ENCODE measurements at regions not wholly inside any gene's neighbourhood (a gene's known extent, or its start where the extent isn't known, plus 50 kb on each side); places are given as distances from the start of the nearest gene placed in this dataset.

DNA sequence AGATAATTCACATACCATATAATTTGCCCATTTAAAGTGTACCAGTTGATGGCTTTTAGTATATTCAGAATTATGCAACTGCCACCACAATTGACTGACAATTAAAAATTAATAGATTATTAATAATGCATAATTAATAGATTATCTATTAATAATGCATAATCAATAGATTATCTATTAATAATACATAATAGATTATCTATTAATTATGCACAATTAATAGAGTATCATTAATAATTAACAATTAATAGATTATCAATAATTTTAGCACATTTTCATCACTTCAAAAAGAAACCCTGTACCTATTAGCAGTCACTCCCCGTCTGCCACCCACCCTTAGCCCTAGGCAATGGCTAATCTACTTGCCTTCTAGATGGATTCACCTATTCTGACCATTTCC lies 108.6 kb upstream of the NR3C2 start:
- TF ChIP-seq, protein P1, sequence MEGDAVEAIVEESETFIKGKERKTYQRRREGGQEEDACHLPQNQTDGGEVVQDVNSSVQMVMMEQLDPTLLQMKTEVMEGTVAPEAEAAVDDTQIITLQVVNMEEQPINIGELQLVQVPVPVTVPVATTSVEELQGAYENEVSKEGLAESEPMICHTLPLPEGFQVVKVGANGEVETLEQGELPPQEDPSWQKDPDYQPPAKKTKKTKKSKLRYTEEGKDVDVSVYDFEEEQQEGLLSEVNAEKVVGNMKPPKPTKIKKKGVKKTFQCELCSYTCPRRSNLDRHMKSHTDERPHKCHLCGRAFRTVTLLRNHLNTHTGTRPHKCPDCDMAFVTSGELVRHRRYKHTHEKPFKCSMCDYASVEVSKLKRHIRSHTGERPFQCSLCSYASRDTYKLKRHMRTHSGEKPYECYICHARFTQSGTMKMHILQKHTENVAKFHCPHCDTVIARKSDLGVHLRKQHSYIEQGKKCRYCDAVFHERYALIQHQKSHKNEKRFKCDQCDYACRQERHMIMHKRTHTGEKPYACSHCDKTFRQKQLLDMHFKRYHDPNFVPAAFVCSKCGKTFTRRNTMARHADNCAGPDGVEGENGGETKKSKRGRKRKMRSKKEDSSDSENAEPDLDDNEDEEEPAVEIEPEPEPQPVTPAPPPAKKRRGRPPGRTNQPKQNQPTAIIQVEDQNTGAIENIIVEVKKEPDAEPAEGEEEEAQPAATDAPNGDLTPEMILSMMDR (conservative IDR thresholded peaks at IDR 0.05; ENCODE audit: low read depth, low read length), result no peak
- TF ChIP-seq EZH2 (IDR thresholded peaks at IDR 0.05; ENCODE audit: low read length, unreplicated experiment) (no peak), EZH2phosphoT487 (IDR thresholded peaks at IDR 0.05; ENCODE audit: borderline replicate concordance, low read length) (no peak)

Data from PC-3 (cell line).